GM21529 (cell line): ENCODE measurements at regions not wholly inside any gene's neighbourhood (a gene's known extent, or its start where the extent isn't known, plus 50 kb on each side); places are given as distances from the start of the nearest gene placed in this dataset.
"Not testable (repeated sequence)": the region's sequence is repeated elsewhere in the genome, so short reads cannot be mapped to it uniquely, and the experiment has no call there.

ENCODE experiments used
- ATAC-seq: cut with Tn5 transposase; IDR thresholded peaks from one replicate; pipeline ENCODE4 v1.9.1; 2021; ENCODE audit not compliant: unreplicated experiment

GRCh38 chr15:95662638-95663037, 667.9 kb upstream of the NR2F2 start:
- no peak for ATAC-seq

- ATAC-seq: no peak
These were observed 667.1 kb upstream of the NR2F2 start for GRCh38 chr15:95663156-95664100.

- no peak for ATAC-seq
These were observed 666.0 kb upstream of the NR2F2 start for GRCh38 chr15:95664450-95664849.

- no peak for ATAC-seq
These were observed 661.2 kb upstream of the NR2F2 start for GRCh38 chr15:95669146-95669922.

- no peak for ATAC-seq
These were observed 656.5 kb upstream of the NR2F2 start for GRCh38 chr15:95674031-95674430.

GRCh38 chr15:95676500-95676899, 654.0 kb upstream of the NR2F2 start:
- ATAC-seq: no peak

GRCh38 chr15:95679847-95680582, 650.5 kb upstream of the NR2F2 start:
- no peak for ATAC-seq

GRCh38 chr15:95680728-95681127, 649.8 kb upstream of the NR2F2 start:
- no peak for ATAC-seq

- no peak for ATAC-seq
These were observed 648.5 kb upstream of the NR2F2 start for GRCh38 chr15:95681836-95682544.

- ATAC-seq: no peak
These were observed 646.4 kb upstream of the NR2F2 start for GRCh38 chr15:95684126-95684525.

- ATAC-seq: no peak
These were observed 645.8 kb upstream of the NR2F2 start for GRCh38 chr15:95684693-95685115.

- ATAC-seq: no peak
These were observed 643.4 kb upstream of the NR2F2 start for GRCh38 chr15:95687061-95687460.

- no peak for ATAC-seq
These were observed 642.8 kb upstream of the NR2F2 start for GRCh38 chr15:95687686-95688085.

- ATAC-seq: no peak
These were observed 639.7 kb upstream of the NR2F2 start for GRCh38 chr15:95690631-95691340.

GRCh38 chr15:95693917-95694316, 636.6 kb upstream of the NR2F2 start:
- no peak for ATAC-seq

- no peak for ATAC-seq
These were observed 632.3 kb upstream of the NR2F2 start for GRCh38 chr15:95698230-95698629.

GRCh38 chr15:95698951-95699350, 631.5 kb upstream of the NR2F2 start:
- ATAC-seq: no peak

- no peak for ATAC-seq
These were observed 630.9 kb upstream of the NR2F2 start for GRCh38 chr15:95699578-95699977.

- ATAC-seq: not testable (repeated sequence)
These were observed 629.8 kb upstream of the NR2F2 start for GRCh38 chr15:95700692-95701091.

- ATAC-seq: no peak
These were observed 629.1 kb upstream of the NR2F2 start for GRCh38 chr15:95701410-95701809.
